Hindlimb muscle (tissue), 1 donor: ENCODE measurements at regions not wholly inside any gene's neighbourhood (a gene's known extent, or its start where the extent isn't known, plus 50 kb on each side); places are given as distances from the start of the nearest gene placed in this dataset.
"Not testable (repeated sequence)": the region's sequence is repeated elsewhere in the genome, so short reads cannot be mapped to it uniquely, and the experiment has no call there.

Experiments
- DNase-seq: peaks from one replicate; pipeline ENCODE4 v3.0.0-alpha.2; 2013

DNA sequence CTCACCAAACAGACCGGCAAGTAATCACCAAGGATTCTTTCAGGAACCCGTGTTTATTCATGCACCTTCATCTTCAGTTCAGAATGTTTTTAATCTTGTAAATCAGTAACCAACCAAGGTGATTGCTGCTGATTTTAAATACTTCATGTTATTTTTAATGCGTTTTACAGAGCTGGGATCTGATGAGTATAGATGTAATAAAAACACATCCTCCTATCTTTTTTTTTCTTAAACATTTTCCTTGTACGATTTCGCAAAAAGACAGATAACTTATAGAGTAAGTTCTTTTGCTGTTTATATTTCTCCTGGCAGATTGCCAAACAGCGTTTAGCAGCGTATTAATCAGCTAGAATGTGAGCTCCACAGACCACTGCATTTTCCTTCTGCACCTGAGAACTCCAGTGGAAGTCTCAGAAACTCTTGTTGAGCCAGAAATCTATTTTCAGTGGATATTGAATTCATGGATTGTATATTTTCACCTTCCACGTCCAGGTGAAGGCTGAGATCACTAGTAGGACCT is 397.8 kb upstream of the NRP1 start:
- DNase-seq, result peak; percentile 46

DNA sequence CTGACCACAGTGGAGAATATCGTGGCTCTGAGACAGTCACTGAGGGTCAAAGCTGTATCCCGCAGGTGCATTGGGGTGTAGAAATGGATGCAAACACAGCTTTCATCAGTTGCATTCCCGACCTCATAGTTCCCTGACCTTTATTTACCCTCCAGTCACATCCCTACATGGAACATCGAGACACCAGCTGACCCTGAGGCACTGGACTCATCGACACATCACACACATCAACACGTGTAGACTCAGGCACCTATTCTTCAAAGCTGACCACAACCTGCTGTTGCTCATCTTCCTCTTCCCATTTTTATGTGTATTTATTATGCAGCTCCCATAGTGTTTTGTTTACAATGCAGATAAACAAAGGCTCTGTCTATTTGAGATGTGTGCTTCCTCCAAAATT is 396.9 kb upstream of the NRP1 start:
- DNase-seq, result no peak

- no peak for DNase-seq
Observed at GRCh38 chr10:33725430-33725829, 391.0 kb upstream of the NRP1 start.

GRCh38 chr10:33723181-33723580 is 388.7 kb upstream of the NRP1 start:
- DNase-seq, result no peak

DNA sequence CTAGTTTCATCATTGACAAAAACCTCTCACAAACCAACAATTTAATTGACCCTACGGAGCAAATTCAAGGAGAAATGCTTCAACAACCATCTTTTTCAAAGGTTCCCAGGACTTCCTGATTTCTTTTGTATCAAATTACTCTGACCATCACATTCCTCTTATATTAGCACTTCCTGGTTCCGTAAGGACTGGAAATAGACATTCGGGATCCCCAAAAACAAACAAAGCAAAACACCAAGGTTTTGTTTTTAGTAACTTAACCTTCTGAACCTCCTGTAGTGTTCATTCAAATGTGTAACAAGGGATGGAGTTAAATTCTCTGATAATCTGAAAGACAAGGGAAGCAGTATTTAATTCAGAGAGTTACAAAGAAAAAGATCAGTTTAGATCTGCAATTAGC is 387.6 kb upstream of the NRP1 start:
- no peak for DNase-seq

- DNase-seq, result no peak
Observed at GRCh38 chr10:33721509-33721908, 387.0 kb upstream of the NRP1 start.

- no peak for DNase-seq
Observed at GRCh38 chr10:33720161-33720560, 385.7 kb upstream of the NRP1 start.

DNA sequence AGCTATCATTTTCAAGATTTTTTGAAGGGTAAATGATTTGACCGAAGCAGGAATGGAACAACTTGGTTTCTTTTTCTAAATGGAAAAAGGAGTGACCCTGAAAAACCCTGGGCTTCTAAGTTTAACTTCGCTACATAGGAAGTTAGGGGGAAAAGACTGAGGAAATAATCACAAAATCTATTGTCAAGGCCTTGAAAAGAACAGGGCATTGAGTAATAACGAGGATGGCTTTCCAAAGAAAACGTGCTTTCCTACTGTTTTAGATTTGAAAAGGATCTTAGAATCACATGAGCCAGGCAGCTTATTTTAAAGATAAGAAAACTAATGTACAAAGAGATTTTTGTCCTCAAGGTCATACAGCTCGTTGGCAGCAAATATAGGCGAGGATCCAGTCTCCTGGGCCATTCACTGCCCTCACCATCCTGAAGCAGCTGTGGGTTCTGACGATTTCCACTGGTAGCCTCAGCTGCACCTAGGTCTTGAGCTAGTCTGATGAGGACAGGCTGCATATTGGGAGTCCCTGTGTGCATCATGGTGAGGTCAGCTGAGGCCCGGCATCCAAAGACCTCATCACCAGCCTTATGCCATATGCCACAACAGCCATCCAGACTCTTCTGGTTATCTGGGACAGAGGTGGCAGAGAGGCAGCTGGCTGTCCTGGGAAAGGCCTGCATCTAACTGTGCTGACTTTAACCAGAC is 384.7 kb upstream of the NRP1 start:
- no peak for DNase-seq

GRCh38 chr10:33716501-33717267 is 382.2 kb upstream of the NRP1 start:
- no peak for DNase-seq

DNA sequence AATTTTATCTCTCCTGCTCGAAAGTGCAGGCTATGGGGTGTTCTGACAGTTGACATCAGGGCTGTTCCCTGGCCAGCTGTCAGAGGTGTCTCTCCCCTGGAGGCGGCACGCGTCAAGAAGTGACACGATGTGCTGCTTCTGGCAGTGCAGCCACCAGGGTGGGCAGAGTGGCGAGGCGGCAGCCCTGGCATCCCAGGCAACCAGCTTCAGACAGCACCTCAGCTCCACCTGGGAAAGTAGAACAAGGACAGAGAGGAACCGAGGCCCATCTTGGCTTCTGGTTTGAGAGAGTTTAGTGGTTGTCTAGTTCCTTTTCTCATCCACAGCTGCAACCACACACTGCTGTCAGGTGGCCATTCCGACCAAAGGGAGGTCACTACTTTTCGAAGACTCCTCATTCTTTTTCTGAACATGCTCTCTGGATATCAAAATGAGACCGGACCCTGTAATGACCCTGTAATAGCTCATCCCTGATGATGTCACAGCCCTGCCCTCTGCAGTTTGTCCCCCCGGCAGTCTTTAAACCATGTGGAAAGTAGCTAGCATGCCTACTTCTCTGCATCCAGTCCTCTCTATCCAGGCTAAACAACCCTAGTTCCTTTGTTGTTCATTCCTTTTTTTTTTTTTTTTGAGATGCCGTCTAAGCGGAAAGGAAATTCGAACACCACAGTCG is 381.0 kb upstream of the NRP1 start:
- no peak for DNase-seq

DNA sequence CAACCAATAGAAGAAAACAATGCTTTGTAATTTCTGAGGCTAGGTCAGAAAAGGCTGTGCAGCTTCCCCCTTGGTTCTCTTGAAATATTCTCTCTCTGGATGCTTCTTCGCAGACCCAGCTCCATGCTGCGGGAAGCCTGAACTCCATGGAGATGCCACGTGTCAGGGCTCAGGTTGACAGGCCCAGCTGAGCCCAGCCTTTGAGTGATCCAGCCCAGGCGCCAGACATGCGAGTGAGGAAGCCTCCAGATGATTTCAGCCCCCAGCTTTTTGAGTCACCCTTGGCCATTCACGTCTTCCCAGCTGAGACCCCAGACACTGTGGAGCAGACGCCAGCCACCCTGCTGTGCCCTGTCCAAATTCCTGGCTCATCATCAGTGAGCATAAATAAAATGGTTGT is 378.4 kb upstream of the NRP1 start:
- no peak for DNase-seq

DNA sequence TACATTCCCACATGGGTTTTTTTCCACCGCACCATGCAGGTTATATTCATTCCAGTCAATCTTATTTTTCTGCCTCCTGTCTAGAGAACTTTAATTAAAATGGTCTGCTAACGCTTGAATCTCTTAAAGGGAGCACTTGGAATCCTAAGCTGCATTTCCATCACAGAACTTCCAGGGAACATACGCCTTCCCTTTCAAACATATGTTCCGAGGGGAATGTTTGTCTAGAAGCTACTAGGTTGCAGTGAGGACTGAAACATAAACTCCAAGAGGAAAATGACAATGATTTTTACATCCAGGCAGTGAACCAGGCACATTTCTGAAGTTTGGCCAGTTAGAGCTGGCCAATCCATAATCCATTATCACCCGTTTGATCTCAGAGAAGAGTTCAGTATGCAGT is 375.5 kb upstream of the NRP1 start:
- DNase-seq, result no peak

GRCh38 chr10:33709008-33709753 is 374.7 kb upstream of the NRP1 start:
- no peak for DNase-seq

DNA sequence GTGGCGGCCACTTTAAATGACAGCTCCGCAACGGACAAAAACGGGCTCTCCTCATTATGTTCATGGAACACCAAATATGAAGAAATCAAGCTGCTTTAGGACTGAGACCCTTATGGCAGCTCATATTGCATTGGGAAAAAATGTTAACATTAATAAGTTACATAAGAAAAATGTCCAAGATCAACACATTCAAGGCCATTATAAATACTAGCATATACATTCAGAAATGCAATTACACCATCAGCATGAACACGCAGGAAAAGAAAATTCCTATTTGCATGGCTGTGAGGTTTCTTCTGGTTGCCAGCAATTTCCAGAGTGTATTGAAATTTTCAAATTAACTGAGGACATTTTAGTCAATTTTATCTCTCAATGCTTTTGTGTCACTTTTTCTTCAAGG is 374.1 kb upstream of the NRP1 start:
- DNase-seq, result no peak

DNA sequence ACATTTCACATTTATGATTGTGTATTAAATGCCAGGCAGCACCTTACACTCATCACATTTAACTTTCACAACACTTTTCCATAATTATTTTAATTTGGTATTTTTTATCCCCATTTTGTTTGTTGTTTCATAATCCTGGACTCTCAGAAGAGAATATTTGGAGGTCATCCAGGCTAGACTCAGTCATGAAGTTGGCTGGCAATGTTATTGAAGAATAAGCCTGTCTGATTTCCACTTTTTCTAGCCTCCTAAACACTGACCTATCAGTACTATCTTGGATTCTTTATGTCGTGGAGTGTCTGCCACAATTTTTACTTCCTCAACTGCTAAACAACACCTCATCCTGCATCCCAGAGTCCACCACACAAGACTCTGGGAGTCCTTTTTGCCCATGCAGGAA is 372.3 kb upstream of the NRP1 start:
- no peak for DNase-seq

DNA sequence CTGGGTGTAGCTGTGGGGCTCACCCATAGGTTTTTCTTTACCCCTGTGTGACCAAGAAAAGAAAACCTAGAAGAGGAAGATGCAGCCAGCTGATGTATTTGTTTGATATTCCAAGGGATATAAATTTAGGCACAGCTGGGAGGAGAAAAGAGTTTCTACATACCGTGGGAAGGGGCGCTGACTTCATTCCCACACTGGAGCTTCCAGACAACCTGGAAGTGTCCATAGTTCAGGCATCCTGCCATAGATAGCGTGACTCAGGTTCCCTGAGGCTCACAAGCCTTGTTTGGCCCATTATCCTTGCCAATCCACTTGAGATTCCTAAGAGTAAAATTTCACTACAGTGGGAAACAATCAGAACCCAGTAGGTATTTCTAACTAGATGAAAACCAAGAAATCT is 371.7 kb upstream of the NRP1 start:
- peak; percentile 46 for DNase-seq

DNA sequence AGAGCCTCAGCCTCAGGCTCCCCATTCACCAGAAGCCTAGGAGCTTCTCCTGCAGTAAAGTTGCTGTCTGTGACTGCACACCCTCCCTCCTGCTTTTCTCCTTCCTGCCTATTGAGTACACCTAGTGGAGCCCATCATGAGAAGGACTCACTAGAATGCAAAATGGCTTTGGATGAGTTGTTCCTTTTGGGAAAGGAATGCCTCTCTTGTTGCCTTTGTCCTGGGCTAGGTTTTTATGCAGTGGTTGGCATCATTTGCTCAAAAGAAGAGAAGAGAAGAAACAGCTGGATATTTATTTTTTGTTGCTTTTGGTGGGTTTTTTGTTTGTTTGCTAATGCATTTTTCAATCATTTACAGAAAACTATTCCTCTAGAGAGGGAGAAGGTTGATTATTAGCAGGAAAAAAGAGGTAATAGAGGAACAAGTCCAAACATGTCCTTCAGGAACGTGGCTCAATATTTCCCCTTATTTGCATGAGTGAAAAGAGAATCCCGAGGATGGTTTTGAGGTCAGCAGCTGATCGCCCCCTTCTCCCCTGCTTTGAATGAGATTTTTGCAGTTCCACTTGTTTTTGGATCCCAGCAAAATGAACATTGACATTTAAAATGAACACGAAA is 369.9 kb upstream of the NRP1 start:
- no peak for DNase-seq

GRCh38 chr10:33703501-33704213 is 369.2 kb upstream of the NRP1 start:
- DNase-seq, result no peak

- no peak for DNase-seq
Observed at GRCh38 chr10:33698033-33698432, 363.6 kb upstream of the NRP1 start.

DNA sequence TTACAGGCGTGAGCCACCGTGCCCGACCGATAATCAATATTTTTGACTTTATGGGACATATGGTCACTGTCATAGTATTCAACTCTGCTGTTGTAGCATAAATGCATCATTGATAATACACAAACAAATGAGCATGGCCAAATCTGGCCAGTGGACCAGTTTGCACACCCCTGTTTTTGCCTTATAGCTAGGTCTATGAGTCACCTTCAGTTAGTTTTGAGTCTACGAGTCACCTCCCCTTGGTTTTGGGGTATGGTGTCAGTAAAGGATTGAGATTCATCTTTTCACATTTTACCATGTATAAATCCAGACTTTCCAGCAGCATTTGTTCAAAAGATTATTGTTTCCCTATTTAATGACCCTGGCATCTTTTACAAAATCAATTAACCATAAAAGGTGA is 362.5 kb upstream of the NRP1 start:
- no peak for DNase-seq

GRCh38 chr10:33695536-33695935 is 361.1 kb upstream of the NRP1 start:
- DNase-seq, result no peak

- not testable (repeated sequence) for DNase-seq
Observed at GRCh38 chr10:33690536-33690935, 356.1 kb upstream of the NRP1 start.
